ENCODE measurements at regions not wholly inside any gene's neighbourhood (a gene's known extent, or its start where the extent isn't known, plus 50 kb on each side); places are given as distances from the start of the nearest gene placed in this dataset.

GRCh38 chr6:9468277-9468676, 946.6 kb downstream of the TFAP2A start:
- TF ChIP-seq POLR2A (IDR thresholded peaks at IDR 0.05; ENCODE audit: low read length), result no peak
- no peak for TF ChIP-seq GATA1 (IDR thresholded peaks at IDR 0.05; ENCODE audit: low read depth, low read length)
